ENCODE measurements at regions not wholly inside any gene's neighbourhood (a gene's known extent, or its start where the extent isn't known, plus 50 kb on each side); places are given as distances from the start of the nearest gene placed in this dataset.

GRCh38 chr18:43893001-43893637, 615.8 kb upstream of the SYT4 start:
- no peak for TF ChIP-seq EZH2 (IDR thresholded peaks at IDR 0.05; ENCODE audit: insufficient read depth, poor library complexity, severe bottlenecking)
- TF ChIP-seq EZH2phosphoT487 (IDR thresholded peaks at IDR 0.05; ENCODE audit: insufficient read depth, low read depth), result no peak
